EL (cell line): ENCODE measurements at regions not wholly inside any gene's neighbourhood (a gene's known extent, or its start where the extent isn't known, plus 50 kb on each side); places are given as distances from the start of the nearest gene placed in this dataset.
A peak's percentile ranks its signal among the peaks of the same experiment; 100 is the strongest.
"Not testable (repeated sequence)": the region's sequence is repeated elsewhere in the genome, so short reads cannot be mapped to it uniquely, and the experiment has no call there.

Experiments
- DNase-seq: peaks from one replicate; pipeline ENCODE4 v3.0.0-alpha.2; 2016

DNA sequence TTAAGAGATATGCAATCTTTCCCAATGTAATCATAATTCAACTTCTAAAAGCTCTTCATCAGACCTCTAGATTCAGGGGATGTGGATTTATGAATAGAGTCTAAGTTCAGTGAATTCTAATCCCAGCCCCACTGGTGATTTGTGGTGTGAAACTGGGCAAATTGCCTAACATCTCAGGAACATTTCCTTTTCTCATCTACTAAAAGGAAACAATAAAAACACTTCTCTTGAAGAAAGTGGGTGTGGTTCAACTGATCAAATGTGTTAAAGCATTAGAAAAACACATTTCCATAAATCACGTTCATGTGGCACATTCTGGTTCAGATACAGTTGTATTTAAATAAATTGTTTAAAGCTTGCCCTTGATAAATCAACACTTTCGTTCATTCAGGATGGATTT, 631.7 kb upstream of the CDH6 start:
- no peak for DNase-seq

DNA sequence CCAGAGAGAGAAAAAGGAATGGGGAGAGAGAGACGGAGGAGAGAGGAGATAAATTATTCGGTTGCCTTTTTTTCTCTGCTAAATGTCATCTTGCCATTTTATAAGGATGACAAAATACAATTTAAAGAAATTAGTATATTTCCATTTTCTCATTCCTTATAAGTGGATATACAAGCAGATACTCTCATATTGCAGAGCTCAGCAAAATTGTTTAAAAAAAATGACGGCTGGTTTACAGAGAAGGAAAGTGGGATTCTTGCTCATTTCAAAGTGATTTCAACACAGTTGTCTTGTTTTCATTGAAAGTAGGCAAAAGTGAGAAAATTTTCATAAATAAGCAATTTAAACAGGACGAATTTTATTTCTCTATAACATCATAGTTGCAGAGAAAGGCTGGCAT, 641.9 kb upstream of the CDH6 start:
- DNase-seq: no peak

DNA sequence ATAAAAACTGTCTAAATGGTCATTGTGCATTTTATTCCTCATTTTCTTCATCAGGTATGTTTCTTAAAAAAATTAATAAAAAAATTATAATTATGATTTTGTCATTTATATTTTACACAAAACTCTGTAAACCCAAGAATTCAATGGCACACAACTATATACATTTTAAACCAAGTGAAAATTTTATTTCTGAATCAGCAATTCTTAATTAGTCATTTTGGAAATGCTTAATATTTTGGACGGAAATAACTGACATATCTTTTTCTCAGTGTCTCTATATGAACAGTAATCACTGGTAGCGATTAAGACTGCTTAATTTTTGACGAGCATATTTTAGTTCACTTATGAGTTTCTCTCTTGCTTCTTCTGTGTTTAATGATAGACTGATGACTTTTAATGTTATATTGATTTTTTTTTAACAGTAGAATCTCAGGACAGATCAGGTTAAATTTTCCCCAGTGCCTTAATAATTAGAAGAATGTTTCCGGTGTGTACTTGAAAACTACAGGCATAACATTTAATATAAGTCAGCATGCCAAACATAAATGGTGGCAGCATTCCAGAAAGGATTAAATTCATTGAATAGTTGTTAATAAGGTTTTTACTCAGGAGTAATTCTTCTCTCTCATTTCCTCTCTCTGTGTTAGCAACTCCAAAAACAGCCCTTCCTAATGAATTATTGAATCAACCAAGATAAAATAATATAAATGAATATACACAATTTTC, 644.7 kb upstream of the CDH6 start:
- DNase-seq: no peak

GRCh38 chr5:30540150-30540549, 653.3 kb upstream of the CDH6 start:
- DNase-seq: no peak

GRCh38 chr5:30539004-30539634, 654.4 kb upstream of the CDH6 start:
- DNase-seq: no peak

- DNase-seq: no peak
These were observed 668.1 kb upstream of the CDH6 start for GRCh38 chr5:30525353-30525752.

DNA sequence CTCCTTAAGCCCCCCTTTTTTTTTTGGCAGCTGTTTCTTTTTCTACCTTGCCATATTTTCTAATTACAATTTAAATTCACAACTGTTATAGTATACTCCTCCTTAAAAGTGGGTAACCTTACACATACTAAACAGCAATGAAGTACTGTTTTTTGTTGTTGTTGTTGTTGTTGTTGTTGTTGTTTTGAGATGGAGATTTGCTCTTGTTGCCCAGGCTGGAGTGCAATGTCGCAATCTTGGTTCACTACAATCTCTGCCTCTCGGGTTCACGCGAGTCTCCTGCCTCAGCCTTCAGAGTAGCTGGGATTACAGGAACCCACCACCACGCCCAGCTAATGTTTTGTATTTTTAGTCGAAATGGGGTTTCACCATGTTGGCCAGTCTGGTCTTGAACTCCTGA, 669.1 kb upstream of the CDH6 start:
- no peak for DNase-seq

- DNase-seq: no peak
These were observed 670.4 kb upstream of the CDH6 start for GRCh38 chr5:30523061-30523460.

DNA sequence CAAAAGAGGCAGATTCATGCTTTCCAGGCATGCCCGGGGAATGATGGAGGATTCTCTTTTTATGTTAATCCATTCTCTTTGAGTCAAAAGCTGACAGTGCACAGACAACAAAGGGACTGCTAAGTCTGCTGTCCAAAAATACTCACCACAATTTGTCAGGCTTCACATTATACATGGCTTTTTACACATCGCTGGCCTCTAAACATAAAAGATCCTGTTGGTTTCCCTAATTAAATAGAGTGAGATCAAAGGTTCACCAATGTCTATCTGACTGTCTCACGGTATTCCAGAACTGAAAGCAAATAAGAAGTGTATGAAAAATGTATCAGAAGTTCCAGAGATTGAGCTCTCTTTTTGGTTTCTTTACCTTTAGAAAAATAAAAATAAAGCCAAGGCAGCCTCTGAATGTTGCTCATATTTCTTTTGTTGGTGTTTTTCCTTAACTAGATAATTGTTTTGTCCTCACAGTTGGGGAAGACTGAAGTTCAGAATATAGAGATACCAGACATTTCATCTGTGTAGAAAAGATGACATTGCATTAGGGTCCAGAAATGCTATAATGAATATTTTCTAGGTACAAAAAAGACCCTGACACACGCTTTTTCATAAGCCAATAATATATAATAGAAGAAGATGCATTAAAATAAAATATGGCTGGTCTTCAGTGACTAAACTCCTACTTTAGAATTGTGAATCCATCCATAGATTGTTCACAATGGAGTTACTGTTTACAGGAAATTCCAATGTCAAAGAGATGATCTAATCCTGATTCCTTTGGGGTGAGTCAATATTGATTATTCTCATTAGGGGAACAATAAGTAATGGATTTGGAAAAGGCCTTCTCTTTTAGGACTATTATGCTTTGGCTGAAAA, 688.2 kb upstream of the CDH6 start:
- DNase-seq: peak; percentile 10

- DNase-seq: no peak
These were observed 691.2 kb upstream of the CDH6 start for GRCh38 chr5:30502277-30502676.

DNA sequence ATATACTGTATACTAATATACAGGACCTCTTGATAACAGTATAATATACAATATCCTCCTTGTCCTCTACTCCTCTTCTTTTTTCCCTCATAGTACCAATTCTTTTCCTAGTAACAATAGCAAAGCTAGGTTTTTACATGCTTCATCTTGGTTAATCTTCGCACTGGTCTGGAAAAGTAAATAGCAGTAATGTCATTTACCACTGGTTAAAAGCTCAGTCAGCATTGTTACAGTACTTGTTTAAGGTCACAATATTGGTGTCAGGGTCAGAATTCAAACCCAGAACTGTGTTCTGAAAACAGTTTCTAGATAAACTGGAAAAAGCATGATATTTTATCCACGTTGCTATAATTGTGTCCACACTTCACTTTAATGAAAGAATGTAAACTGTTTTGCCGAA, 692.4 kb upstream of the CDH6 start:
- DNase-seq: no peak

DNA sequence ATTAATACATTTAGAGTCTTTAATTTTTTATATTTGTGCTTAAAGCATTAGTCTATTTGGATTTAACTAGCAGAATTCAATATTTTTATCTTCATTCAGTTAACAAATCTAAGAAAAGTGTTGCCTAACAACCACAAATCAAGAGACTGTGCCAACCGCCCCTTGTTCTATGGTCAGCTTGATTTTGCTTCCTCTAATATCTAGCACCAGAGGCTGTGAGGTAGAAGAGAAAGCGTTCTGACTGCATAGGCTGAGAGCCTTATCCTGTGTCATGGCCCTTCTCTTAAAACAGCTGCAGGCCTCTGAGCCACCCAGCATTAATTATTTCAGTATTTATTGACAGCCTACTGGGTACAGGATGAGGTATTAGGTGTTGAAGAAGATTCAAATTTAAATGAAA, 693.0 kb upstream of the CDH6 start:
- no peak for DNase-seq

- DNase-seq: no peak
These were observed 694.1 kb upstream of the CDH6 start for GRCh38 chr5:30499402-30499801.

GRCh38 chr5:30498972-30499371, 694.5 kb upstream of the CDH6 start:
- no peak for DNase-seq

DNA sequence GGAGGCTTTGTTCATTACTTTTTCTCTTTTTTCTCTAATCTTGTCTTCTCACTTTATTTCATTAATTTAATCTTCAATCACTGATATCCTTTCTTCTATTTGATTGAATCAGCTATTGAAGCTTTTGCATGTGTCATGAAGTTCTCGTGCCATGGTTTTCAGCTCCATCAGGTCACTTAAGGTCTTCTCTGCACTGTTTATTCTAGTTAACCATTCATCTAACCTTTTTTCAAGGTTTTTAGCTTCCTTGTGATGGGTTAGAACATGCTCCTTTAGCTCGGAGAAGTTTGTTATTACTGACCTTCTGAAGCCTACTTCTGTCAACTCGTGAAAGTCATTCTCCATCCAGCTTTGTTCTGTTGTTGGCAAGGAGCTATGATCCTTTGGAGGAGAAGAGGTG, 695.0 kb upstream of the CDH6 start:
- DNase-seq: not testable (repeated sequence)

- not testable (repeated sequence) for DNase-seq
These were observed 699.4 kb upstream of the CDH6 start for GRCh38 chr5:30494113-30494512.

- DNase-seq: no peak
These were observed 714.4 kb upstream of the CDH6 start for GRCh38 chr5:30479104-30479503.

GRCh38 chr5:30475429-30475828, 718.1 kb upstream of the CDH6 start:
- DNase-seq: no peak

DNA sequence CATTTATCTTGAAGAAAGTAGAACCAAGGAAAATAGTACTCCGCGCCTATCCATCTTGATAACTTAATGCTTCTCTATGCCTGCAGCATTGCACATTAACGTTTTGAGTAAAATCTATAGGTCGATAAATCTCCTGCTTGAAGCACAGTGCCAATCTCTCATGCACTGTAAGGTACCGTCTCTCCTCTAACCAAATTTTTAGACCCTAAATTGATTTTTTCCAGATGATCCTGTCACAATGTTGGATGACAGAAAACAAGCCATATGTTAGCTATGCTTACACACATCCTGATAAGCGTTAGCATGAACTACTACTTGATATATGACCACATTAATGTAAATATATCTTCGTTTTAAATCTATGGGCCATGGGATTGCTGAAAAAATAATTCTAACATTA, 723.8 kb upstream of the CDH6 start:
- DNase-seq: no peak

DNA sequence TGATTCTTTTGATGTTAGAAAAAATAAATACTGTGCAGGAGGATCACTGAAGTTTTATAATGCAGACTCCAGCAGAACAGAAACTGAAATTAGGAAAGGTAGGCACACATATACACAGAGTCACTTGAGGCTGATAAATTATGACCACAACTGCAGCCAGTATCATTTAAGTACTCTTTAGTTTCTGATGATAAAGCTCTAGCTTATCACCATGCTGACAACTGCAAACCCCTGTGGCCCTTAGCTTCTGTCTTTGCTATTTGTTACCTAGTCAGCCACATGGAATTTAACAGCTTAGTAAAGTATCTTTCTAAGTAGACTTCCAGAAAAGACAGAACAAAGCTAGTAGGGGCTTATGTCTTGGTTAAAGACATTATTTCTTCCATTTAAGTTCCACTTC, 734.8 kb upstream of the CDH6 start:
- no peak for DNase-seq

- DNase-seq: not testable (repeated sequence)
These were observed 738.0 kb upstream of the CDH6 start for GRCh38 chr5:30455484-30455883.

DNA sequence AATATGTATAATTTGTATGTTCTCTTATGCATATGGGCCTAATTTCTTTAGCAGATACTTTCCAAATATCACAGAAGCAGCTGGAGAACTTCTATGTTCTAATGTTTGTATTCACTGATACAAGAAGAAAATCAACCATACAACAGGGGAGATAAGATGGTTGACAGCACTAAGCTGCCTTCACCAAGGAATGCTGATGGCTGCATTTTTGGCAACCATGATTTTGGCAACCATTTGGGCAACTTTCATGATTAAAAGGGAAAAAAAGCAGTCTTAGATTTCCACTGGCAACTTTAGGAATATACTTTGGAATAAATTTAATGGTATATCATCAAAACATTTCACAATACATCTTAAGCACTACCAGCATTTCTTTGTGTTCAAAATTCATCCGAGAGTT, 740.3 kb upstream of the CDH6 start:
- DNase-seq: no peak

DNA sequence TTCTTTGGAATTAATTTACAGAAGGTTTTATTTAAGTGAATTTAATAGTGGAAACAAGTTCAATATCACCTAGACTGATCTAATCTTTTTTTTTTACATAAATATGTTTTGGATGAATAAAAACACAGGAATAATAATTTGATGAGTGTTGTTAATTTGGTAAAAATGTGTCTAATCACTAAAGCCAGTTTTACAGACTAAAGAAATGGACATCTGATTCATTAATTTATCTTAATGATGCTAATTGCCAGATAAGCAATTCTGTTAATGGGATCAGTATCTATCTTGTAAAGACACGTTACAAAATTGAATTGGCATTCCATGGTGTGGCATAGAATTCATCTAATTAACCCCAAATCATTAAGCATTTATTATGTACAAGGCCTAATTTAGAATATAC, 743.3 kb upstream of the CDH6 start:
- no peak for DNase-seq

DNA sequence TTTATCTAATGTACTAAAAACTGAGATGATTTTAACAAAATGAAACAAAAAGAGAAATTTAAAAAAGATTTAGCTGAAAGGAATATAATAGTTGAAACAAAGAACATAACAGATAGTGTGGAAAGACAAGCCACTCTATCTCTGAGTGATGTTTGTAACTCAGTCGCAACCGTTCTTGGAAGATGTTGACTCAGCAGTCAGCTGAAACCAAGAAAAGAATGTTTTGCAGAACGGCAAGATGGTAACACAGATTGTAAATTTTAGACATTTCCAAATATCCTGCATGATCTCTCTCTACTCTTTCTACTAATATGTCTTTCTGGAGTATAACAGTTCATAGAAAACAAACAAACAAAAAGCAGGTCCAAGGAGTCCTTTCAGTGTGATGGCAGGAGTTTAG, 746.1 kb upstream of the CDH6 start:
- DNase-seq: no peak
